GM12878 (cell line): ENCODE measurements at regions not wholly inside any gene's neighbourhood (a gene's known extent, or its start where the extent isn't known, plus 50 kb on each side); places are given as distances from the start of the nearest gene placed in this dataset.

ENCODE experiments used
- BRCA1 ChIP-seq: IDR thresholded peaks from 2 replicates; pipeline ENCODE4 v1.6.1; 2011; ENCODE audit warnings: low read depth, low read length, improper control_type of control experiment
- EGR1 ChIP-seq, 2 experiments: IDR thresholded peaks; 1 replicate in 1 of 2; 2 replicates in 1 of 2; pipeline ENCODE4 v1.6.1; 2011 to 2012; ENCODE audit warnings: low read depth in 2 of 2, low read length in 2 of 2, borderline replicate concordance in 1 of 2, mild to moderate bottlenecking in 1 of 2, moderate library complexity in 1 of 2
- HDGF ChIP-seq: fragments of 450-650 bp; IDR thresholded peaks from 2 replicates; pipeline ENCODE4 v1.6.1; 2016; ENCODE audit warnings: antibody characterized with exemption
- JUNB ChIP-seq: IDR thresholded peaks from 2 replicates; pipeline ENCODE4 v1.6.1; 2016; ENCODE audit warnings: antibody characterized with exemption, mild to moderate bottlenecking
- KLF5 ChIP-seq: fragments of 450-650 bp; IDR thresholded peaks from 2 replicates; pipeline ENCODE4 v1.6.1; 2014; ENCODE audit warnings: mild to moderate bottlenecking; ENCODE audit not compliant: partially characterized antibody
- MEF2A ChIP-seq: IDR thresholded peaks from 2 replicates; pipeline ENCODE4 v1.6.1; 2011; ENCODE audit warnings: low read depth, mild to moderate bottlenecking, low read length, moderate library complexity; ENCODE audit not compliant: insufficient read depth
- PML ChIP-seq: IDR thresholded peaks from 2 replicates; pipeline ENCODE4 v1.6.1; 2012; ENCODE audit warnings: low read length, inconsistent platforms
- POU2F2 ChIP-seq: IDR thresholded peaks from 3 replicates; pipeline ENCODE4 v1.6.1; 2011; ENCODE audit warnings: low read depth, mild to moderate bottlenecking, low read length, borderline replicate concordance
- RAD21 ChIP-seq: IDR thresholded peaks from 2 replicates; pipeline ENCODE4 v1.6.1; 2011; ENCODE audit warnings: mild to moderate bottlenecking, low read depth, low read length, moderate library complexity; ENCODE audit not compliant: insufficient read depth
- YY1 ChIP-seq: IDR thresholded peaks from 2 replicates; pipeline ENCODE4 v1.6.1; 2011; ENCODE audit warnings: low read depth, mild to moderate bottlenecking, low read length
- TF ChIP-seq, protein P1 (sequence below): fragments of 450-650 bp; IDR thresholded peaks from 2 replicates; pipeline ENCODE4 v1.6.1; 2017; ENCODE audit warnings: antibody characterized with exemption, mild to moderate bottlenecking, moderate library complexity
- TF ChIP-seq, protein P2 (sequence below): fragments of 150-350 bp; IDR thresholded peaks from 2 replicates; pipeline ENCODE4 v1.6.1; 2014; ENCODE audit warnings: mild to moderate bottlenecking, low read depth, low read length

DNA sequence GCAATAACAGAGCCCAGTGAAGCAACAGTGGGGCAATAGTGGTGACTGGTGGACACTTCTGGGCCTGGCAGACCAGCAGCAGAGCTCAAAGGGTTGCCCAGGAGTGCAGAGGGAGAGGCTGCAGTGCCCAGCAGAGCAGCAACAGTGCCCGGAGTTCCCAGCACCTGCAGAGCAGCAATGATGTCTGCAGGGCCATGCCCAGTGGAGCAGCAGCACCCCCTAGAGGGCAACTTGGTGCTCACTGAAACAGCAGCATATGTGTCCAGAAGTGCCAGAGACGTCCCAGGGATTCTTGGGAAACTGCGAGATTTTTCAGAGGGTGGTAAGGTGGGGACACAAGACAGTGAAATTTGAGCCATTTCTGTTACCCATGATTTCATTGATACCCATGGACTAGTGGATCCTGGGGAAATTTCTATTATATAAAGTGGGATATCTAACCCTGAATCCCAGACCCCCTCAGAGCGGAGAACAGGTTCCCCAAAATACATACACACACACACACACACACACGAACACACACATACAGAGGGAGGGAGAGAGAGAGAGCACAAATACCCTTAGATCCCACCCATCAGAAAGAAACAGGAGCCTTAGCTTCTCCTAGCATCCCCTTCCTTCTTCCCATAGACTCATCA is 156.9 kb upstream of the GJB5 start (continued):
- TF ChIP-seq EGR1 (IDR thresholded peaks at IDR 0.05; ENCODE audit: borderline replicate concordance in 1 of 2, low read depth in 2 of 2, low read length in 2 of 2) (no peak), BRCA1 (no peak), MEF2A (no peak), PML (no peak), JUNB (no peak), YY1 (peak; percentile 77; the same call in 1 of the 2 replicates), POU2F2 (peak; percentile 58; the same call in 1 of the 3 replicates), KLF5 (no peak), HDGF (no peak), RAD21 (peak; percentile 94)
- TF ChIP-seq, protein P1, sequence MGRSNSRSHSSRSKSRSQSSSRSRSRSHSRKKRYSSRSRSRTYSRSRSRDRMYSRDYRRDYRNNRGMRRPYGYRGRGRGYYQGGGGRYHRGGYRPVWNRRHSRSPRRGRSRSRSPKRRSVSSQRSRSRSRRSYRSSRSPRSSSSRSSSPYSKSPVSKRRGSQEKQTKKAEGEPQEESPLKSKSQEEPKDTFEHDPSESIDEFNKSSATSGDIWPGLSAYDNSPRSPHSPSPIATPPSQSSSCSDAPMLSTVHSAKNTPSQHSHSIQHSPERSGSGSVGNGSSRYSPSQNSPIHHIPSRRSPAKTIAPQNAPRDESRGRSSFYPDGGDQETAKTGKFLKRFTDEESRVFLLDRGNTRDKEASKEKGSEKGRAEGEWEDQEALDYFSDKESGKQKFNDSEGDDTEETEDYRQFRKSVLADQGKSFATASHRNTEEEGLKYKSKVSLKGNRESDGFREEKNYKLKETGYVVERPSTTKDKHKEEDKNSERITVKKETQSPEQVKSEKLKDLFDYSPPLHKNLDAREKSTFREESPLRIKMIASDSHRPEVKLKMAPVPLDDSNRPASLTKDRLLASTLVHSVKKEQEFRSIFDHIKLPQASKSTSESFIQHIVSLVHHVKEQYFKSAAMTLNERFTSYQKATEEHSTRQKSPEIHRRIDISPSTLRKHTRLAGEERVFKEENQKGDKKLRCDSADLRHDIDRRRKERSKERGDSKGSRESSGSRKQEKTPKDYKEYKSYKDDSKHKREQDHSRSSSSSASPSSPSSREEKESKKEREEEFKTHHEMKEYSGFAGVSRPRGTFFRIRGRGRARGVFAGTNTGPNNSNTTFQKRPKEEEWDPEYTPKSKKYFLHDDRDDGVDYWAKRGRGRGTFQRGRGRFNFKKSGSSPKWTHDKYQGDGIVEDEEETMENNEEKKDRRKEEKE: no peak
- TF ChIP-seq, protein P2, sequence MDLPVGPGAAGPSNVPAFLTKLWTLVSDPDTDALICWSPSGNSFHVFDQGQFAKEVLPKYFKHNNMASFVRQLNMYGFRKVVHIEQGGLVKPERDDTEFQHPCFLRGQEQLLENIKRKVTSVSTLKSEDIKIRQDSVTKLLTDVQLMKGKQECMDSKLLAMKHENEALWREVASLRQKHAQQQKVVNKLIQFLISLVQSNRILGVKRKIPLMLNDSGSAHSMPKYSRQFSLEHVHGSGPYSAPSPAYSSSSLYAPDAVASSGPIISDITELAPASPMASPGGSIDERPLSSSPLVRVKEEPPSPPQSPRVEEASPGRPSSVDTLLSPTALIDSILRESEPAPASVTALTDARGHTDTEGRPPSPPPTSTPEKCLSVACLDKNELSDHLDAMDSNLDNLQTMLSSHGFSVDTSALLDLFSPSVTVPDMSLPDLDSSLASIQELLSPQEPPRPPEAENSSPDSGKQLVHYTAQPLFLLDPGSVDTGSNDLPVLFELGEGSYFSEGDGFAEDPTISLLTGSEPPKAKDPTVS: no peak
- TF ChIP-seq, all 136 proteins: peak for 11
